Breast epithelium (tissue), 3 donors: ENCODE measurements at regions not wholly inside any gene's neighbourhood (a gene's known extent, or its start where the extent isn't known, plus 50 kb on each side); places are given as distances from the start of the nearest gene placed in this dataset.

ENCODE experiments used
- POLR2A ChIP-seq: fragments of 450-650 bp; IDR thresholded peaks from one replicate; pipeline ENCODE4 v1.6.1; 2016; ENCODE audit warnings: antibody characterized with exemption, mild to moderate bottlenecking, moderate library complexity
- TF ChIP-seq, protein P1 (sequence below), 3 donors: fragments of 450-650 bp; IDR thresholded peaks; one replicate each; pipeline ENCODE4 v1.5.1; 2016 to 2017; ENCODE audit warnings: antibody characterized with exemption in 3 of 3, mild to moderate bottlenecking in 3 of 3, moderate library complexity in 3 of 3

DNA sequence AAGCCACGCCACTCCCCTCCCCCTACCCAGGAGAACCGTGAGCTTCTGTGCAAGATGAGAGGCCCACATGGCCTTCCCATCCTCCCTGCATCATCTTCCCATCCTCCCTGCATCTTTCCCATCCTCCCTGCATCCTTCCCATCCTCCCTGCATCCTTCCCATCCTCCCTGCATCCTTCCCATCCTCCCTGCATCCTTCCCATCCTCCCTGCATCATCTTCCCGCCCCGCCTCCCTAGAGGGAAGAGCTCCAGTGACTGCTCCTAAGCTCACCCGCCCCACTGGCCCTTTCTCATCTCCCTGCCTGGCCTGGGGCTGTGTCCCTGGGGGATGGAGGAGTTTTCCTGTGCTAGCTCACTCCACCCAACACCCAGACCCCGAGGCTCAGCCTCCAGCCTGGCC, 93.3 kb upstream of the ASAP2 start:
- TF ChIP-seq, protein P1, sequence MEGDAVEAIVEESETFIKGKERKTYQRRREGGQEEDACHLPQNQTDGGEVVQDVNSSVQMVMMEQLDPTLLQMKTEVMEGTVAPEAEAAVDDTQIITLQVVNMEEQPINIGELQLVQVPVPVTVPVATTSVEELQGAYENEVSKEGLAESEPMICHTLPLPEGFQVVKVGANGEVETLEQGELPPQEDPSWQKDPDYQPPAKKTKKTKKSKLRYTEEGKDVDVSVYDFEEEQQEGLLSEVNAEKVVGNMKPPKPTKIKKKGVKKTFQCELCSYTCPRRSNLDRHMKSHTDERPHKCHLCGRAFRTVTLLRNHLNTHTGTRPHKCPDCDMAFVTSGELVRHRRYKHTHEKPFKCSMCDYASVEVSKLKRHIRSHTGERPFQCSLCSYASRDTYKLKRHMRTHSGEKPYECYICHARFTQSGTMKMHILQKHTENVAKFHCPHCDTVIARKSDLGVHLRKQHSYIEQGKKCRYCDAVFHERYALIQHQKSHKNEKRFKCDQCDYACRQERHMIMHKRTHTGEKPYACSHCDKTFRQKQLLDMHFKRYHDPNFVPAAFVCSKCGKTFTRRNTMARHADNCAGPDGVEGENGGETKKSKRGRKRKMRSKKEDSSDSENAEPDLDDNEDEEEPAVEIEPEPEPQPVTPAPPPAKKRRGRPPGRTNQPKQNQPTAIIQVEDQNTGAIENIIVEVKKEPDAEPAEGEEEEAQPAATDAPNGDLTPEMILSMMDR (IDR thresholded peaks at IDR 0.05), result no peak
- no peak for TF ChIP-seq POLR2A
